ENCODE measurements at regions not wholly inside any gene's neighbourhood (a gene's known extent, or its start where the extent isn't known, plus 50 kb on each side); places are given as distances from the start of the nearest gene placed in this dataset.

DNA sequence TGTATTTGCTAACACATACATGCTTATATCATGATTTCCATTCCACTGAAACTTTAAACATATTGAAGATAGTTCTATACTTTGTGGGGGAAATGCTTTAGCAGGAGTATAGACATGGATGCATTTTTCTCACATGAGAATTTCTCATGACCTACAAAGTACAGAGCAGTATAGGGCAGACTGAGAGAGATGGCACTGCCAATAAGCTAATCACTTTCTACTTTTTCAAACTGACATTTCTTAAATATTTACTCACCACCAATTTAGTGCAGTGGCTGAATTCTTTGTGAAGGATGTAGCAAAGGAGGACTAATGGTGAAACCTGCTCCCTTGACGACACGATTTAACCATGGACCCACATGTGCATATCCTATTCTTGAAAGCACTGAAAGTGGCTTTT lies 923.5 kb downstream of the ADGRL2 start:
- TF ChIP-seq SIN3A (IDR thresholded peaks at IDR 0.05; ENCODE audit: borderline replicate concordance, insufficient read depth, low read length) (no peak), FOXP2 (optimal IDR thresholded peaks at IDR 0.05; ENCODE audit: borderline replicate concordance, extremely low read depth, extremely low read length, insufficient read depth) (no peak), POLR2AphosphoS5 (IDR thresholded peaks at IDR 0.05; ENCODE audit: low read depth, low read length) (no peak), TAF1 (IDR thresholded peaks at IDR 0.05; ENCODE audit: borderline replicate concordance, insufficient read depth, low read length) (no peak)
- TF ChIP-seq, protein P1, sequence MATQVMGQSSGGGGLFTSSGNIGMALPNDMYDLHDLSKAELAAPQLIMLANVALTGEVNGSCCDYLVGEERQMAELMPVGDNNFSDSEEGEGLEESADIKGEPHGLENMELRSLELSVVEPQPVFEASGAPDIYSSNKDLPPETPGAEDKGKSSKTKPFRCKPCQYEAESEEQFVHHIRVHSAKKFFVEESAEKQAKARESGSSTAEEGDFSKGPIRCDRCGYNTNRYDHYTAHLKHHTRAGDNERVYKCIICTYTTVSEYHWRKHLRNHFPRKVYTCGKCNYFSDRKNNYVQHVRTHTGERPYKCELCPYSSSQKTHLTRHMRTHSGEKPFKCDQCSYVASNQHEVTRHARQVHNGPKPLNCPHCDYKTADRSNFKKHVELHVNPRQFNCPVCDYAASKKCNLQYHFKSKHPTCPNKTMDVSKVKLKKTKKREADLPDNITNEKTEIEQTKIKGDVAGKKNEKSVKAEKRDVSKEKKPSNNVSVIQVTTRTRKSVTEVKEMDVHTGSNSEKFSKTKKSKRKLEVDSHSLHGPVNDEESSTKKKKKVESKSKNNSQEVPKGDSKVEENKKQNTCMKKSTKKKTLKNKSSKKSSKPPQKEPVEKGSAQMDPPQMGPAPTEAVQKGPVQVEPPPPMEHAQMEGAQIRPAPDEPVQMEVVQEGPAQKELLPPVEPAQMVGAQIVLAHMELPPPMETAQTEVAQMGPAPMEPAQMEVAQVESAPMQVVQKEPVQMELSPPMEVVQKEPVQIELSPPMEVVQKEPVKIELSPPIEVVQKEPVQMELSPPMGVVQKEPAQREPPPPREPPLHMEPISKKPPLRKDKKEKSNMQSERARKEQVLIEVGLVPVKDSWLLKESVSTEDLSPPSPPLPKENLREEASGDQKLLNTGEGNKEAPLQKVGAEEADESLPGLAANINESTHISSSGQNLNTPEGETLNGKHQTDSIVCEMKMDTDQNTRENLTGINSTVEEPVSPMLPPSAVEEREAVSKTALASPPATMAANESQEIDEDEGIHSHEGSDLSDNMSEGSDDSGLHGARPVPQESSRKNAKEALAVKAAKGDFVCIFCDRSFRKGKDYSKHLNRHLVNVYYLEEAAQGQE (IDR thresholded peaks at IDR 0.05; ENCODE audit: insufficient read depth in 1 of 2, low read depth in 2 of 2, low read length in 2 of 2): no peak

DNA sequence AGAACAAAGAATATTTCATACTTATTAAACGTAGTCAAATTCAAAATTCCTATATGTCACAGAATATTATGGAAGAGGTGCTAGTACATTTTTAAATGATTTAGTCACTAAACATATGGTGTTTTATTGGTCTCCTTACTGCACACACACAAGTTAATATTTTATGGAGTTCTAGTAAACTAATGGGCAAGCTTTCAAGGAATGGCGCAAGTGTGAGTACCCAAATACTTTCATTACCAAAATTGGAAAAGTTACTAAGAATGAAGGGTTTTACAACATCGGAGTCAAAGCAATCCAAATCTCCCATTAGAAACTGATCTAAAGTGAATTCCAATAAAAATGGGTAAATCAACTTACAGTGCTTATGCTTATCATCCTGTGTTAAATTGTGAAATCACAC lies 921.9 kb downstream of the ADGRL2 start:
- TF ChIP-seq TAF1 (IDR thresholded peaks at IDR 0.05; ENCODE audit: borderline replicate concordance, insufficient read depth, low read length) (no peak), FOXP2 (optimal IDR thresholded peaks at IDR 0.05; ENCODE audit: borderline replicate concordance, extremely low read depth, extremely low read length, insufficient read depth) (no peak), POLR2AphosphoS5 (IDR thresholded peaks at IDR 0.05; ENCODE audit: low read depth, low read length) (no peak), SIN3A (IDR thresholded peaks at IDR 0.05; ENCODE audit: borderline replicate concordance, insufficient read depth, low read length) (no peak)
- TF ChIP-seq, protein P1 (IDR thresholded peaks at IDR 0.05; ENCODE audit: insufficient read depth in 1 of 2, low read depth in 2 of 2, low read length in 2 of 2): no peak

DNA sequence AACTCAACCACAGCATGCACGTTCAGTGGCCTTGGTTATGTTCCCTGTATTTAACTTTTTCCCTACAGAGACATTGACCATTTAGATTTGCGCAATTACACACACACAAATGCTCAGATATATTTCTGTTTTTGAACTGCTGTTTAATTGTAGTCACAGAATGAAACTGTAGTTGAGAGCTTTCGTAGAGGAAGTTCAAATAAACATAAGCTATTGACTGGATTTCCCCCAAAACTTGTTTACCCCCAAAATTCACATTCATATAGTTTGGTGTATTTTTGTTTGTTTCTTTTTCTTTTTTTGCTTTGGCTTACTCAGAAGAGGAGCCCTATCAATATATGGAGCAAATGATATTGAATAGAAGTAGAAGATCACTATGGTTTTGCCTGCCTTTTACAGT lies 921.0 kb downstream of the ADGRL2 start:
- no peak for TF ChIP-seq POLR2AphosphoS5 (IDR thresholded peaks at IDR 0.05; ENCODE audit: low read depth, low read length)
- no peak for TF ChIP-seq FOXP2 (optimal IDR thresholded peaks at IDR 0.05; ENCODE audit: borderline replicate concordance, extremely low read depth, extremely low read length, insufficient read depth)
- no peak for TF ChIP-seq SIN3A (IDR thresholded peaks at IDR 0.05; ENCODE audit: borderline replicate concordance, insufficient read depth, low read length)
- no peak for TF ChIP-seq TAF1 (IDR thresholded peaks at IDR 0.05; ENCODE audit: borderline replicate concordance, insufficient read depth, low read length)
- TF ChIP-seq, protein P1 (IDR thresholded peaks at IDR 0.05; ENCODE audit: insufficient read depth in 1 of 2, low read depth in 2 of 2, low read length in 2 of 2): no peak

DNA sequence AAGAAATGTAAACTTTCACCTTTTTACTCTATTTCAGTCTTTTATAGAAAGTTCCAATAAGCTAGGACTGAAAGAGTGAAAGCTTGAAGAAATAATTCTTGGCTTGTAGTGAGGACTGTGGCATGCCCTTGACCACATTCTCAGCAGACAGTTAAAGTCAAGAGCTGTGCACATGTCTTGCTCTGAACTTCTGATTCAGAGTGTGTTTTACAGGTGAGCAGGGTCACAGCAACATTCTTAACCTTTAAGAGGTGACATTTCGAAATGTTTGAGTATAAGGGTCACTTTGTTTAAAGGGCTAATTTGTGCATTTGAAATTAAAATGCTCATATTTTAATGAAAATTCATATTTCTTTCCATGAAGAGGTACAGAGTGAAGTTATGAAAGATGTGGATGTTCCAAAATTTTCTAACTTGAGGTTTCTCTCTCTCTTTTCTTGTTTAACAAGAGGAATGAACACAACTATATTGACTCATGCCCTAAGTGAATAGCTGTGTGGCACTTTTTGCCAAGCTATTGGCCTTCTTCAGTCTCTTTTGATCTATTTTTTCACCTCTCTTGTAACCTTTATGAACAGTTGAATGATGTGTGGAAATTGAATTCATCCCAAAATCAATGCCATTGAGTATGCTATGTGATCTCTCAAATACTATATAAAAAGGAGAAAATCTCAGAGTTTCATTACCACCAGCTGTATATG lies 918.1 kb downstream of the ADGRL2 start:
- TF ChIP-seq FOXP2 (optimal IDR thresholded peaks at IDR 0.05; ENCODE audit: borderline replicate concordance, extremely low read depth, extremely low read length, insufficient read depth) (no peak), SIN3A (IDR thresholded peaks at IDR 0.05; ENCODE audit: borderline replicate concordance, insufficient read depth, low read length) (no peak), POLR2AphosphoS5 (IDR thresholded peaks at IDR 0.05; ENCODE audit: low read depth, low read length) (no peak), TAF1 (IDR thresholded peaks at IDR 0.05; ENCODE audit: borderline replicate concordance, insufficient read depth, low read length) (no peak)
- TF ChIP-seq, protein P1 (IDR thresholded peaks at IDR 0.05; ENCODE audit: insufficient read depth in 1 of 2, low read depth in 2 of 2, low read length in 2 of 2): no peak
